Stimulated activated CD4-positive, alpha-beta T cell treated with anti-CD3 and anti-CD28 coated beads, Interleukin-4, amount 100 ng/mL, for 1 hour (primary cell): ENCODE measurements at regions not wholly inside any gene's neighbourhood (a gene's known extent, or its start where the extent isn't known, plus 50 kb on each side); places are given as distances from the start of the nearest gene placed in this dataset.
"Not testable (repeated sequence)": the region's sequence is repeated elsewhere in the genome, so short reads cannot be mapped to it uniquely, and the experiment has no call there.

ENCODE experiments used
- DNase-seq: peaks from one replicate; pipeline ENCODE4 v3.0.0-alpha.2; 2020

GRCh38 chr22:49721211-49721763, 106.4 kb downstream of the BRD1 start:
- no peak for DNase-seq

DNA sequence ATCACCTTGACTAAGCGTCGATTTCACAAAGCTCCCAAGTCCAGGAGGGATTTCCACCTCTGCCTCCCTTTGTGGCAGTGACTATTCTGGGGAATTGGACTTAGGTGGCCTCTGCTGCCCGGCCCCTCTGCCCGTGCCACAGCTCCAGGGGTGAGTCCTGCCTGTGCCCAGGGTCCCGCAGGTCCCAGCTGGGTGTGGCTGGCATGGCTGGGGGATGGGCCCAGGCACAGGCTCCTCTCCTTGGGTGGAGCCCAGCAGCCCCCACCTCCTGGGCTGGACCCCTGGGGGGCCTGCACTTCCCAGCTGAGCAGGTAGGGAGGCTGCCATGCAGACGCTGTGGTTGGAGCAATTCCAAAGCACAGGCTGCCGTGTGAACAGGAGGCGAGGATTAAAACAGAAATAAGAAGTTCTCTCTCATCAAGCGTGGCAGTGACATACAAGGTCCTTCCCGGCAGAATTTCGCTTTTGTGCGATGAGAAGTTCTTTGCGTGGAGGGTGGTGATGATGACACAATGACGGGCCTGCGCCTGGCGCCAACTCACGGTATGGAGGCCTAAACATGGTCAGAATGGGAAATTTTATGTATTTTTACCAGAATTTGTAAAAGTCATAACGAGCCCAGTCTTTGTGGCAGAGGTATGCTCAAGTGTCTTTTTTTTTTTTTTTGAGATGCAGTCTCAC, 107.3 kb downstream of the BRD1 start:
- no peak for DNase-seq

DNA sequence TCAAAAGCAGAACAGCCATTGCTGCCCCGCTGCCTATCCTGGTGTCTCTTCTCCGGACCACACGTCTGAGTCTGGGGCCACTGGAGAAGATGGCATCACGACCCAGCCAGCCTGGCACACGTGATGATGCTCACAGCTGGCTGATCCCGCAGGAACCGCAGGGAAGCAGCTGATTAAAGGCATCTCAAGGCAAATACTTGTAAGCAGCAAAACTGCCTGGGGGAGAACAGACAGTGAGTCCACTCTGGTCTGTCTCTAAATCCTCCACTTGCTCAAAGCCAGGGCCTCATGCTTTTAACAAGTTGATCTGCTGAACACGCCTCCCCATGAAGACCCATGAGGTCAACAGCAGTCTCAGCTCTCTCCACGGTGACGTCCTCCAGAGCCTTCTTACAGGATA, 108.6 kb downstream of the BRD1 start:
- DNase-seq: no peak

GRCh38 chr22:49718396-49718795, 109.3 kb downstream of the BRD1 start:
- no peak for DNase-seq

DNA sequence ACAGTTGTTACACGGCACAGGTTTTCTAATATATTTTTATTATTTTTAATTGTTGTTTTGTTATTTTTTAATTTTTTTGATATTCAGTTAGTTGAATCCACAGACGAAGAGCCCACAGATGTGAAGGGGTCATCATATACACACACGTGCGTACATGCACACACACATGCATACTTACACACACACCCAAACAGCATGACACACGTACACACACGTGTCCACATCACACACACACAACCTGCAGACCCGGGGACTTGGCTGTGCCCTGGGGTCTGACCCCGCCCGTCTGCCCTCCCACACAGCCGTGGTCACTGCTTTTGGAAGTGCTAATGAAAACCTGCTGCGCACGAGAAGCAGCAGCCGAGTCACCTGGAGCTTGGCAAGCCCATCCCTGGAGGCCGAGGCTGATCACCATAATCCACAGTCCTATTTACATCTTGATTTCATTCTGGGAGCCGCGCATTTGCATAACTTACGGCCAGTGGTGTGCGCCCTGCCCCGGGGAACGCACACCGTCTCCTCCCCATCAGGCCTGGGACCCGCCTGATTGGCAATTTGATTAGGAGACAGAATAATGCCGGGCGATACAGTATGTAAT, 110.3 kb downstream of the BRD1 start:
- no peak for DNase-seq

- DNase-seq: no peak
These were observed 111.2 kb downstream of the BRD1 start for GRCh38 chr22:49716441-49716840.

DNA sequence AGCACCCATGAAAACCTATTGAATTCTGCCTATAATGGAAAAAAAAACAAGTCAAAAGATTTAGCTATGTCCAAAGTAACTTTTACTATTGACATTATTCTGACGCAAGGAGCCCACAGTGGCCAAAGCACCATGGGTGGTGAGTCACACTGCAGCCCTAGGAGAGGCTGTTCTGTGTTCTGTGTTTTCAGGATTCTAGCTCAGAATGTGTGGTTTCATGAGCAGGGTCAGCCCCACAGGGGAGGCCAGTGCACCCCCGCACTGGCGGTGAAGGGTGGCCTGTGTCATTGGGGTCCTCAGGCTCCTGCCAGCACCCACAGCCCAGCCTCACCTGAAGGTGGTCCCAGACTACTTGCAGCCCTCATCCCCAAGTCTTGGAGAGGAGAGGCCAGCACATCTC, 112.2 kb downstream of the BRD1 start:
- DNase-seq: no peak

GRCh38 chr22:49713003-49713402, 114.7 kb downstream of the BRD1 start:
- no peak for DNase-seq

DNA sequence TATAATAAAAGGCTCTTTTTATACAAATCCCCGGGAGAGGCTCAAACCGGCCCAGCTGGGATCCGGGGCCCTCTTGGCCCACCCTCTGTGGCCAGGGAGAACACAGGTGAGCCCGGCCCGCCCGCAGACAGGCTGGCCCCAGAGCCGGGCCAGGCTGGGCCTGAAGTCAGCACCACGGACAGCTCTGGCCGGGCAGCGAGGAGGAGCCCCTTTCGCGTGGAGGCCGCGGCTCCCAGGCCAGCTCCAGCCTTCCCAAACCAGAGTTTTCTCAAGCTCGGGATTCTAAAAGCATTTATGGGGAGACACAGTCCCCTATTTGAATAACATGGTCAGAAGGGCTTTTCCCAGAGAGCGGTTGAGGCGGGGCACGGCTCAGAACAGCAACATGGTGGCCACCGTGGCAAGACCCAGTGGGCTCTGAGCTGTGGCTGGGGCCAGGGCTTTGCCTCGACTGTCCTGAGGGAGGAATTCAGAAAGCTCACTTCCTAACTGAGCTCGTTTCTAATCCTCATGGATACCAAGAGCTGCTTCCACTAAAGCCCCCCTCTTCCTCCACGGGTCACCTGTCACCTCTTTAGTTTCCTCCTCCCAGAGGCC, 115.4 kb downstream of the BRD1 start:
- DNase-seq: no peak

DNA sequence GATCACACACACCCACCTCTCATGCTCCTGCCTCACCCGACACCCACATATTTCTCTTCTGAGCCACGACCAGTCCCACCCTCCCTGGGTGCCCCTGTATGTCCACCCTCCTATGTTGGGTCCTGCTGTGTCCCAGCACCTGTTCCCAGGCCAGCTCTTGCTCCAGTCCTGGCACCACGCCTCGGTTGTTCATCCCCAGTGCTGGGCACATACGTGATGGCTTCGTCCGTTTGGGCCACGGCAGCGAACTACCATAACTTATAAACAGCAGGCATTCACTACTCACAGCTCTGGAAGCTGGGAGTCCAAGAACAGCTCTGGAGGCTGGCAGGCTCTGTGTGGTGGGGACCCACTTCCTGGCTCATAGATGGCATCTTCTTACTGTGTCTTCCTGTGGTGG, 116.9 kb downstream of the BRD1 start:
- DNase-seq: no peak

GRCh38 chr22:49709464-49709863, 118.2 kb downstream of the BRD1 start:
- no peak for DNase-seq

- no peak for DNase-seq
These were observed 121.7 kb downstream of the BRD1 start for GRCh38 chr22:49705972-49706352.

- no peak for DNase-seq
These were observed 122.3 kb downstream of the BRD1 start for GRCh38 chr22:49705216-49705971.

GRCh38 chr22:49704345-49705215, 123.1 kb downstream of the BRD1 start:
- no peak for DNase-seq

DNA sequence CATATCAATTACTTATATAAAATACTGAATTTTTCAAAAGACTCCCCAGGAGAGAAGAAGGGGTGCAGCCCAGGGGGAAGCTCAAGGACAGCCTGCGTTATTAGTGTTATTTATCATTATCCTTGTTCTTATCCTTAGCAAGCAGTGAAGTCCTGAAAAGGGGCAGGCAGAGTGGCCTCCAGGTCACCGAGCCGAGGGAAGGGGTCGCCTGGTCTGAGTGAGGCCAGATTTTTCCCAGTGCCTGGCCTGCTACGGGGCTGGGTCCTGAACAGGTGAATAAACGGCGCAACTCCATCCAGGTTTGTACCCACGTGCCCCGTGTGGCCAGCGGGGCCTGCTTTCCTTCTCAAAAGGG, 123.7 kb downstream of the BRD1 start:
- DNase-seq: no peak

DNA sequence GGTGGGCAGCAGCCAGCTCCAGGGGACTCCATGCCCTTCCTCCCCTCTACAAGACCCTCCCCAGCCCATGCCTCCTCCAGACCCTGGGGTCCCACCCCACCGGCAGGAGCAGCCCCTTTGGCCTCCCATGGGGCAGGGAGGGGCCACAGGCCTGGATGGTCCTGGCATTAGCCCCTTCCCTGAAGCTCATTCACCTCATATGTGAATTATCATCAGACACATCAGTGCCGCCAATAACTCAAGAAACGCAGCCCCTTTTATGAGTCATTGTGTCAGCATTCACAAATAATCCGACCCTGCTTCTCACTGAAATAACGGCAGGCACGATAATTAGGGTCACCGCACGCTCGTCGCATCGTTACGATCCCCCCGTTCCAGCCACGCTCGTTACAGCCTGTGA, 124.2 kb downstream of the BRD1 start:
- no peak for DNase-seq

DNA sequence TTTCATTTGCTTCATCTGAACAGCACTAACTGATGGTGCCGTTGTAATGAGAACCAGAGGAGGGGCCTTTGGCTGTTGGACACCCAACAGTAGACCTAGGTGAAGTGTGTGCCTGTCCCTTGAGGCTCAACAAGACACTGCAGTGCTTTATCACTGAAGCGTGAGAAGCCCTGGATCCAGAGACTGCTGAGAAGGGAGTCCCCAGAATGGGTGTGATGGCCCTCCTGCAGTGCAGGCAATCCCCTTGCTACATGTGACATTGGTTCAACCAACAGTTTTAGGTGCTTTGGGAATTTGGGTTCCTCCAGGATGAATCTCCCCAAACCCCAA, 125.6 kb downstream of the BRD1 start:
- DNase-seq: no peak

GRCh38 chr22:49701380-49702067, 126.1 kb downstream of the BRD1 start:
- no peak for DNase-seq

- DNase-seq: no peak
These were observed 127.7 kb downstream of the BRD1 start for GRCh38 chr22:49699928-49700498.

GRCh38 chr22:49699476-49699875, 128.2 kb downstream of the BRD1 start:
- no peak for DNase-seq

GRCh38 chr22:49698616-49699015, 129.1 kb downstream of the BRD1 start:
- not testable (repeated sequence) for DNase-seq

- DNase-seq: no peak
These were observed 130.6 kb downstream of the BRD1 start for GRCh38 chr22:49697047-49697446.
